ENCODE measurements at regions not wholly inside any gene's neighbourhood (a gene's known extent, or its start where the extent isn't known, plus 50 kb on each side); places are given as distances from the start of the nearest gene placed in this dataset.
"Not testable (repeated sequence)": the region's sequence is repeated elsewhere in the genome, so short reads cannot be mapped to it uniquely, and the experiment has no call there.

DNA sequence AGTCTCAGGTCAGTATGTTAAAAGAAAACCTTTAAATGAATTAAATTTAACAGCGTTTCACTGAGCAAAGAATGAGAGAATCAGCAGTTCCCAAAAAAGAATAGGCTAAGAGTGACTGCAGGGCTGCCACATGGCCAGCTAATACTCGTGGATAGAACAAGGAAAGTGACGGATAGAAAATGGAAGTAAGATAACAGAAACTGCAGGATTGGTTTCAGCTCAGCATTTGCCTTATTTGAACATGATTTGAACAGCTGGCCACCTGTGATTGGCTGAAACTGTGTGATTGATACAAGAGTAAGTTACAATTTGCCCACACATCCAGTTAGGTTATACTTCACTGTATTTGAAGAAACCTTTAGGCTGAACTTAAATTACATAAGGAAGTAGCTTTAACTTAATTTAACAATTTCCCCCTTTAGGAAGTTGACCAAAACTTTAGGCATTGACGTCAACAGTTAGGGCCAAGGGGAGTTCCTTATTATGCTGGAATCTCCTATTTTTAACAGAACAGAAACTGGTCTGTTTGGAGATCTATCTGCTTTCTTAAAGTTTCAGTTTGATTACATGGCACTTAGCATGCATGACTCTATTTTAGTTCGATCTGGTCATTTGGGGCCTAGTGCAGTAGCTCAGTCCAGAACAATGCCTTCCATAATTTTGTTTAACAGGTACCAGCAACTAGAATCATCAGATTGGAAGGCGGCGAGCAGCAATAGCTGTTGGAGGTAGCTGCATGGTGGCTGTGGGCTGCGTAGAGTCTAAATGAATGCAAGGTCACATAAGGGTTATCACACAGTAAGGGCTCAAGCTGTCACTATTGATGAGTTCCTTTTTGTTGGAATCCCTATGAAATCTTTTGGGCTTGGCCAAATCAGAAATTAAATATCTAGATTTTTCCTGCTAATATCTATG, 143.4 kb downstream of the TRIM43 start:
- peak in 3 of 14 experiments; percentile 10 to 27 (median 23) for DNase-seq
- no peak overlapping the region for H3K27ac Mint-ChIP-seq
- no peak overlapping the region for H3K4me3 Mint-ChIP-seq

DNA sequence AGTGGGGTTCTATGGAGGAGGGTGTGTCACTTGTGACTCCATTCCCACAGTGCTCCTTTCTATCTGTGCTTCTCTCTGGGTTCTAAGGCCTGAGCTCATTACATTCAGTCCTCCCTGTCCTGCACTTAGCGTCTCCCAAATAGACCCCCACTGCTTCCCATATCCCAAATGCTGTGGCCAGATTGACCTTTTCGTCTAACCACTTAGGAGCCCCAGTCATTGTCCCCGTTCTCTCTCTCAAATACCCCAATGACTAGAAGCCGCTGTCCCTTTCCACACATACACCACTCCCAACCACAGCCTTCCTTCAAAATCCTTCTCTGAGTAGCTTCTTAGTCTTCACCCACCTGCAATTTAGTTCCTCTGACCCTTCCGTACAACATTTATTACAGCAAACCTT, 146.5 kb downstream of the TRIM43 start:
- DNase-seq (no peak), ATAC-seq (ENCODE audit: poor library complexity) (no peak)
- Histone ChIP-seq H3K36me3 (ENCODE audit: insufficient read depth, low read length) (no peaks in the 10 kb centered on the region), H3K4me3 (ENCODE audit: low read length) (no peak overlapping the region), H3K9me3 (ENCODE audit: control insufficient read depth in 1 of 2, insufficient read depth in 1 of 2, low read length in 2 of 2) (no peaks in the 10 kb centered on the region), H3K4me1 (ENCODE audit: insufficient read depth, low read length) (no peaks in the 10 kb centered on the region), H3K27ac (ENCODE audit: low read depth in 1 of 2, low read length in 2 of 2) (no peak overlapping the region), H3K27me3 (ENCODE audit: control insufficient read depth in 1 of 2, insufficient read depth in 2 of 2, low read length in 2 of 2) (peaks cover 3 to 5% of the 10 kb centered on the region in 2 experiments)
- TF ChIP-seq, protein P1, sequence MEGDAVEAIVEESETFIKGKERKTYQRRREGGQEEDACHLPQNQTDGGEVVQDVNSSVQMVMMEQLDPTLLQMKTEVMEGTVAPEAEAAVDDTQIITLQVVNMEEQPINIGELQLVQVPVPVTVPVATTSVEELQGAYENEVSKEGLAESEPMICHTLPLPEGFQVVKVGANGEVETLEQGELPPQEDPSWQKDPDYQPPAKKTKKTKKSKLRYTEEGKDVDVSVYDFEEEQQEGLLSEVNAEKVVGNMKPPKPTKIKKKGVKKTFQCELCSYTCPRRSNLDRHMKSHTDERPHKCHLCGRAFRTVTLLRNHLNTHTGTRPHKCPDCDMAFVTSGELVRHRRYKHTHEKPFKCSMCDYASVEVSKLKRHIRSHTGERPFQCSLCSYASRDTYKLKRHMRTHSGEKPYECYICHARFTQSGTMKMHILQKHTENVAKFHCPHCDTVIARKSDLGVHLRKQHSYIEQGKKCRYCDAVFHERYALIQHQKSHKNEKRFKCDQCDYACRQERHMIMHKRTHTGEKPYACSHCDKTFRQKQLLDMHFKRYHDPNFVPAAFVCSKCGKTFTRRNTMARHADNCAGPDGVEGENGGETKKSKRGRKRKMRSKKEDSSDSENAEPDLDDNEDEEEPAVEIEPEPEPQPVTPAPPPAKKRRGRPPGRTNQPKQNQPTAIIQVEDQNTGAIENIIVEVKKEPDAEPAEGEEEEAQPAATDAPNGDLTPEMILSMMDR (IDR thresholded peaks at IDR 0.05), result no peak
- Mint-ChIP-seq H3K36me3 (ENCODE audit: low read depth) (no peaks in the 10 kb centered on the region), H3K4me3 (no peak overlapping the region), H3K27me3 (peaks cover 59% of the 10 kb centered on the region), H3K27ac (no peak overlapping the region), H3K9me3 (no peaks in the 10 kb centered on the region), H3K4me1 (ENCODE audit: low read depth) (no peaks in the 10 kb centered on the region)
- POLR2A ChIA-PET, result no interaction called here
- CTCF ChIA-PET, result no interaction called here
- intact Hi-C loops (cut with DNase I, micrococcal nuclease), result no loop called here

More for the DNA sequence above, 143.4 kb downstream of the TRIM43 start:
- ChIA-PET POLR2A (no interaction called here), CTCF (no interaction called here)
- Mint-ChIP-seq H3K27me3 (peaks cover 61% of the 10 kb centered on the region), H3K9me3 (no peaks in the 10 kb centered on the region), H3K36me3 (ENCODE audit: low read depth) (no peaks in the 10 kb centered on the region), H3K4me1 (ENCODE audit: low read depth) (no peaks in the 10 kb centered on the region)
- no peak overlapping the region for H3K27ac ChIP-seq (ENCODE audit: low read depth in 1 of 2, low read length in 2 of 2)
- ATAC-seq (ENCODE audit: poor library complexity), result no peak
- H3K4me3 ChIP-seq (ENCODE audit: low read length), result no peak overlapping the region
- intact Hi-C loops (cut with DNase I, micrococcal nuclease), result no loop called here
- H3K9me3 ChIP-seq (ENCODE audit: control insufficient read depth in 1 of 2, insufficient read depth in 1 of 2, low read length in 2 of 2), result no peaks in the 10 kb centered on the region
- H3K27me3 ChIP-seq (ENCODE audit: control insufficient read depth in 1 of 2, insufficient read depth in 2 of 2, low read length in 2 of 2), result peaks cover 0 to 5% of the 10 kb centered on the region in 2 experiments
- no peaks in the 10 kb centered on the region for H3K4me1 ChIP-seq (ENCODE audit: insufficient read depth, low read length)
- TF ChIP-seq, protein P1 (IDR thresholded peaks at IDR 0.05), result no peak
- H3K36me3 ChIP-seq (ENCODE audit: insufficient read depth, low read length), result no peaks in the 10 kb centered on the region

DNA sequence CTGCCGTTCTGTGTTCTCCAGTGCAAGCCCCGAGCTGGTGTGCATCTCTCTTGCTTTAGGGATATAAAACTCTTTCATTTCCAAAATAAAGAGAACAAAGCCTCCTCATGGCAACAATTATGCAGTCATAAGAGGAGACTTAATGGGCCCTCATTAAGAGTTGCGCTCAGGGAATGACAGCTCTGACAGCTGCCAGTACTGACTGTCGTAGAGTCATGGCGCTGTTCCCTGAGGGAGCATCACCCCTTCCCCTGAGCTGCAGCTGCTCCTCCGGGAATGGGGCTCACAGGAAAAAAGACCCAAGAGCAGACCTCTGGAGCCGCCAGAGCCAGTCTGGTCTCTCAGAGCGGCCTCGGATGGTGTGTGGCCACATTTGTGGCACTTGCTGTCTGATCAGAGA, 160.3 kb downstream of the TRIM43 start:
- H3K36me3 Mint-ChIP-seq (ENCODE audit: low read depth); H3K4me3 Mint-ChIP-seq; H3K36me3 ChIP-seq (ENCODE audit: insufficient read depth, low read length); H3K27ac Mint-ChIP-seq; H3K4me1 ChIP-seq (ENCODE audit: insufficient read depth, low read length); H3K4me1 Mint-ChIP-seq (ENCODE audit: low read depth); H3K27me3 ChIP-seq (ENCODE audit: control insufficient read depth in 1 of 2, insufficient read depth in 2 of 2, low read length in 2 of 2); H3K4me3 ChIP-seq (ENCODE audit: low read length); H3K9me3 Mint-ChIP-seq; POLR2A ChIA-PET; CTCF ChIA-PET; DNase-seq; intact Hi-C loops (cut with DNase I, micrococcal nuclease); H3K27ac ChIP-seq (ENCODE audit: low read depth in 1 of 2, low read length in 2 of 2); ATAC-seq (ENCODE audit: poor library complexity); H3K9me3 ChIP-seq (ENCODE audit: control insufficient read depth in 1 of 2, insufficient read depth in 1 of 2, low read length in 2 of 2): not testable (repeated sequence)
- H3K27me3 Mint-ChIP-seq, result peaks cover 11% of the 10 kb centered on the region

DNA sequence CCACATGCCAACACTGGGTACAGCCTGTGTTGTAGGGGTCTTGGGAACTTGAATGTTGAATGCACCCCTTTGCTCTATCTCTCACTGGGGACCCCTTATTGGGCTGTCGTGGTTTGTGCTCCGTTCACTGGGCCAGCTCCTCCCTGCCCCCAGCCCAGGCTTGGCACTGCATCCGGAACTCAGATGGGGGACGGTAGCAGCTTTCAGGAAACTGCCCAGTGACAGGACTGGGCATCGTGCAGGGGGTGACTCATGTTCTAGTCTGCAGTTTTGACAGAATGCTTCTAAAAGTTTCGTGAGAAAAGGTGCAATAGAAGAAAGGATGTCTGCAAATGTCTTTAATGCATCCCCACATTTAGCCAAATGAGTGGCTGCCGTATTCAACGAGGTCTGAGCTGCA, 162.0 kb downstream of the TRIM43 start:
- H3K4me1 Mint-ChIP-seq (ENCODE audit: low read depth); ATAC-seq (ENCODE audit: poor library complexity); H3K27me3 ChIP-seq (ENCODE audit: control insufficient read depth in 1 of 2, insufficient read depth in 2 of 2, low read length in 2 of 2); H3K4me3 Mint-ChIP-seq; intact Hi-C loops (cut with DNase I, micrococcal nuclease); H3K4me1 ChIP-seq (ENCODE audit: insufficient read depth, low read length); H3K36me3 ChIP-seq (ENCODE audit: insufficient read depth, low read length); H3K27ac ChIP-seq (ENCODE audit: low read depth in 1 of 2, low read length in 2 of 2); H3K9me3 Mint-ChIP-seq; H3K27ac Mint-ChIP-seq; POLR2A ChIA-PET; H3K36me3 Mint-ChIP-seq (ENCODE audit: low read depth); H3K9me3 ChIP-seq (ENCODE audit: control insufficient read depth in 1 of 2, insufficient read depth in 1 of 2, low read length in 2 of 2); CTCF ChIA-PET; H3K4me3 ChIP-seq (ENCODE audit: low read length); H3K27me3 Mint-ChIP-seq; DNase-seq: not testable (repeated sequence)

DNA sequence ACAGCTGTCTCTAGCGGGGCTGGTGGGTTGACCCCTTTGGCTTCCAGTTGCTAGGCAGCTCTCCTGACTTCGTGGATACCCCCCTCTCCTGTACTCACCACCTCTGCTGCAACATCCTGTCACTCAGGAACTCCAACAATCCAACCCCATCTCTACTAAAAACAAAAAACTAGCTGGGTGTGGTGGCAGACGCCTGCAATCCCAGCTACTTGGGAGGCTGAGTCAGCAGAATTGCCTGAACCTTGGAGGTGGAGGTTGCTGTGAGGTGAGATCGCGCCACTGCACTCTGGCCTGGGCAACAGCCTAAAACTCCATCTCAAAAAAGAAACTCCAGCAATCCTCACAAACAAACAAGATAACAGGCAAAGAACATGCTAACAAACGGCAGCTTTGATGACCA, 162.4 kb downstream of the TRIM43 start:
- H3K27ac ChIP-seq (ENCODE audit: low read depth in 1 of 2, low read length in 2 of 2); H3K4me3 ChIP-seq (ENCODE audit: low read length); intact Hi-C loops (cut with DNase I, micrococcal nuclease); H3K27ac Mint-ChIP-seq; H3K36me3 Mint-ChIP-seq (ENCODE audit: low read depth); ATAC-seq (ENCODE audit: poor library complexity); CTCF ChIA-PET; H3K27me3 ChIP-seq (ENCODE audit: control insufficient read depth in 1 of 2, insufficient read depth in 2 of 2, low read length in 2 of 2); H3K4me1 Mint-ChIP-seq (ENCODE audit: low read depth); POLR2A ChIA-PET; H3K4me1 ChIP-seq (ENCODE audit: insufficient read depth, low read length); H3K4me3 Mint-ChIP-seq; H3K36me3 ChIP-seq (ENCODE audit: insufficient read depth, low read length); H3K27me3 Mint-ChIP-seq; DNase-seq; H3K9me3 Mint-ChIP-seq; H3K9me3 ChIP-seq (ENCODE audit: control insufficient read depth in 1 of 2, insufficient read depth in 1 of 2, low read length in 2 of 2): not testable (repeated sequence)

Data from CD4-positive, alpha-beta T cell (primary cell).